Spleen (tissue), 11 donors: ENCODE measurements at regions not wholly inside any gene's neighbourhood (a gene's known extent, or its start where the extent isn't known, plus 50 kb on each side); places are given as distances from the start of the nearest gene placed in this dataset.

Experiments used
- DNase-seq: peaks from one replicate; pipeline ENCODE4 v3.0.0-alpha.2; 2020
- H3K27ac ChIP-seq, 8 donors: fragments of 200-600 bp; sonication (generic) in 7 of 8; 1 replicate in 4 of 8; 2 replicates in 4 of 8; pipeline versions ENCODE4 v1.5.0 to v1.8.0; 2016 to 2021; ENCODE audit warnings: inconsistent platforms in 4 of 8, mild to moderate bottlenecking in 4 of 8, moderate library complexity in 1 of 8
- H3K27me3 ChIP-seq, 7 donors: fragments of 200-600 bp; sonication (generic) in 6 of 7; replicated peaks in 1 of 7; 1 replicate in 4 of 7; 2 replicates in 3 of 7; pipeline versions ENCODE4 v1.5.0 to v1.8.0; 2016 to 2021; ENCODE audit warnings: inconsistent platforms in 3 of 7, mild to moderate bottlenecking in 1 of 7
- H3K36me3 ChIP-seq, 6 donors: fragments of 200-600 bp; sonication (generic) in 5 of 6; 1 replicate in 4 of 6; 2 replicates in 2 of 6; pipeline versions ENCODE4 v1.5.0 to v1.8.0; 2016 to 2021; ENCODE audit warnings: inconsistent platforms in 2 of 6
- H3K4me1 ChIP-seq, 6 donors: fragments of 200-600 bp; sonication (generic) in 5 of 6; 1 replicate in 3 of 6; 2 replicates in 3 of 6; pipeline versions ENCODE4 v1.5.0 to v1.8.0; 2016 to 2021; ENCODE audit warnings: inconsistent platforms in 3 of 6
- H3K4me3 ChIP-seq, 8 donors: fragments of 200-600 bp; sonication (generic) in 7 of 8; 1 replicate in 4 of 8; 2 replicates in 4 of 8; pipeline versions ENCODE4 v1.5.0 to v1.8.0; 2016 to 2021; ENCODE audit warnings: inconsistent platforms in 4 of 8, mild to moderate bottlenecking in 4 of 8, moderate library complexity in 2 of 8
- H3K9me3 ChIP-seq, 8 donors: fragments of 200-600 bp; sonication (generic) in 7 of 8; 1 replicate in 4 of 8; 2 replicates in 4 of 8; pipeline versions ENCODE4 v1.5.0 to v1.8.0; 2016 to 2021; ENCODE audit warnings: inconsistent platforms in 4 of 8
- CTCF ChIP-seq, 11 experiments: fragments of 200-600 bp in 7 of 11; fragments of 450-650 bp in 4 of 11; sonication (generic) in 4 of 11; IDR thresholded peaks in 8 of 11; conservative IDR thresholded peaks in 3 of 11; 1 replicate in 7 of 11; 2 replicates in 4 of 11; pipeline versions ENCODE4 v1.4.0 to v1.8.0; 2016 to 2021; ENCODE audit warnings: antibody characterized with exemption in 11 of 11, inconsistent platforms in 4 of 11, mild to moderate bottlenecking in 1 of 11
- POLR2A ChIP-seq, 3 donors: fragments of 450-650 bp; IDR thresholded peaks; one replicate each; pipeline ENCODE4 v1.5.1; 2017; ENCODE audit warnings: antibody characterized with exemption in 3 of 3, mild to moderate bottlenecking in 1 of 3
- POLR2AphosphoS5 ChIP-seq, 3 donors: sonication (generic); formaldehyde crosslinking; IDR thresholded peaks; one replicate each; pipeline ENCODE4 v1.5.1; 2017; ENCODE audit warnings: antibody characterized with exemption in 3 of 3
- WGBS, 5 donors: extraction: QIAGEN DNeasy Blood & Tissue Kit in 3 of 5; methylation state at CpG; one replicate each; pipeline versions ENCODE4 v1.1.5 to v1.1.7; 2013 to 2018; 5-methylcytosine and 5-hydroxymethylcytosine counted together
- intact Hi-C: fragments of 100-400 bp; cut with DNase I; formaldehyde crosslinking; loops from one replicate; pipeline ENCODE4 v1.15.0; 2023; ENCODE audit warnings: low total_unique reads
- donor health status: healthy with polysubstance abuse.
- donor health status: DM: no; HTN: no; CAD: no; lungs with moderate emphysema.
- donor health status: DM: no; HTN: no; CAD: no.
- donor health status: Bipolar disorder and iron deficiency.
- donor health status: healthy.
- donor health status: DM: no; HTN: no; CAD: no.
- donor health status: DM: yes; HTN: yes; CAD: no.

- Histone ChIP-seq H3K36me3 (no peaks in the 10 kb centered on the region), H3K4me1 (no peaks in the 10 kb centered on the region), H3K27me3 (no peaks in the 10 kb centered on the region), H3K27ac (peak overlapping the region in 1 of 8 donors; percentile 52), H3K9me3 (no peaks in the 10 kb centered on the region), H3K4me3 (no peak overlapping the region)
- intact Hi-C loops, result no loop called here
- DNase-seq, result no peak
- TF ChIP-seq CTCF (IDR thresholded peaks at IDR 0.05 in 8 of 11, conservative IDR thresholded peaks at IDR 0.05 in 3 of 11) (no peak), POLR2AphosphoS5 (IDR thresholded peaks at IDR 0.05) (no peak), POLR2A (IDR thresholded peaks at IDR 0.05) (no peak)
- 65 to 78% (median 68%) methylated on average over 5 of the region's 5 CpGs for WGBS, 5 donors
These were observed 416.6 kb downstream of the FGF13 start for GRCh38 chrX:138294951-138295350.

- 66 to 89% (median 68%) methylated on average over 3 of the region's 3 CpGs for WGBS, 5 donors
- no peaks in the 10 kb centered on the region for H3K4me1 ChIP-seq
- intact Hi-C loops, result no loop called here
These were observed 413.2 kb downstream of the FGF13 start for GRCh38 chrX:138298268-138298667.

DNA sequence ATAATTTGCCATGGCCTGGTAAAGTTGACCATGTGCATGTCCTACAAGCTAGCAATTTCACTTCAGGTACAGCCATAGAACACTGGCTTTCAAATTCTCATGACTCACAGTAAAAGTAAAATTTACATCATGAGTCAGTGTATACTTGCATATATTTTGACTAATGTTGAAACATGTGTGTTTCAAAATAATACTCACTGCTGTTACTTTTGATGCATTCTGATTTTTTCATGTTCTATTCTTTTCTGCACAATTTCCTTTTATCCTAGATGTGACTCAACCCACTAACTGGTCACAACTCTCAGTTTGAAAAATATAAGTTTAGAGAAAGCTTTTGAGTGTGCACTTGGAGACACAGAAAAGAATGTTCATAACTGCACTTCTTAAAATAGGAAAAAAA, 365.7 kb downstream of the FGF13 start:
- Histone ChIP-seq H3K27ac (no peak overlapping the region), H3K27me3 (no peaks in the 10 kb centered on the region), H3K36me3 (no peaks in the 10 kb centered on the region), H3K9me3 (no peaks in the 10 kb centered on the region), H3K4me3 (no peak overlapping the region), H3K4me1 (no peaks in the 10 kb centered on the region)
- DNase-seq, result no peak
- intact Hi-C loops, result no loop called here
- TF ChIP-seq POLR2AphosphoS5 (IDR thresholded peaks at IDR 0.05) (no peak), POLR2A (IDR thresholded peaks at IDR 0.05) (no peak), CTCF (IDR thresholded peaks at IDR 0.05 in 8 of 11, conservative IDR thresholded peaks at IDR 0.05 in 3 of 11) (no peak)

More at GRCh38 chrX:138298268-138298667, 413.2 kb downstream of the FGF13 start:
- no peak overlapping the region for H3K27ac ChIP-seq
- no peaks in the 10 kb centered on the region for H3K9me3 ChIP-seq
- no peaks in the 10 kb centered on the region for H3K36me3 ChIP-seq
- no peak for DNase-seq
- no peaks in the 10 kb centered on the region for H3K27me3 ChIP-seq
- TF ChIP-seq POLR2AphosphoS5 (IDR thresholded peaks at IDR 0.05) (no peak), CTCF (IDR thresholded peaks at IDR 0.05 in 8 of 11, conservative IDR thresholded peaks at IDR 0.05 in 3 of 11) (no peak), POLR2A (IDR thresholded peaks at IDR 0.05) (no peak)
- H3K4me3 ChIP-seq, result no peak overlapping the region

GRCh38 chrX:138349351-138349750, 362.2 kb downstream of the FGF13 start:
- Histone ChIP-seq H3K9me3 (peaks cover 0 to 5% (median 0%) of the 10 kb centered on the region in 8 donors), H3K4me3 (no peak overlapping the region), H3K4me1 (no peaks in the 10 kb centered on the region), H3K27me3 (no peaks in the 10 kb centered on the region), H3K27ac (no peak overlapping the region), H3K36me3 (no peaks in the 10 kb centered on the region)
- no peak for DNase-seq
- intact Hi-C loops, result no loop called here
- 49 to 64% (median 54%) methylated on average over 3 of the region's 3 CpGs for WGBS, 5 donors
- TF ChIP-seq POLR2A (IDR thresholded peaks at IDR 0.05), result no peak
- no peak for TF ChIP-seq CTCF (IDR thresholded peaks at IDR 0.05 in 8 of 11, conservative IDR thresholded peaks at IDR 0.05 in 3 of 11)
- TF ChIP-seq POLR2AphosphoS5 (IDR thresholded peaks at IDR 0.05), result no peak
